SK-N-SH (cell line): ENCODE measurements at regions not wholly inside any gene's neighbourhood (a gene's known extent, or its start where the extent isn't known, plus 50 kb on each side); places are given as distances from the start of the nearest gene placed in this dataset.

Source experiments
- CTCF ChIA-PET: fragments of 300-600, 350-600 bp; formaldehyde crosslinking; extraction: SDS; loops from one replicate; lab custom pipeline; 2021; lab: Yijun Ruan, JAX
- POLR2A ChIA-PET: fragments of 350-600 bp; sonication (Branson Sonifier 250); formaldehyde crosslinking; extraction: SDS; loops from one replicate; lab custom pipeline; 2020; ENCODE audit warnings: antibody characterized with exemption, inconsistent platforms; lab: Yijun Ruan, JAX
- DNase-seq: peaks from one replicate; pipeline ENCODE4 v3.0.0; 2012
- H2AFZ ChIP-seq: fragments of 200-600 bp; sonication (generic); 2 replicates; pipeline ENCODE4 v1.8.1; 2016; ENCODE audit warnings: antibody characterized with exemption, mild to moderate bottlenecking, low read depth
- H3F3A ChIP-seq: fragments of 200-600 bp; sonication (generic); replicated peaks from 2 replicates; pipeline ENCODE3; 2016; ENCODE audit warnings: antibody characterized with exemption, mild to moderate bottlenecking; ENCODE audit not compliant: insufficient read depth
- H3K27ac ChIP-seq, 2 experiments: fragments of 200-500 bp in 1 of 2; fragments of 200-600 bp in 1 of 2; sonication (Bioruptor generic) in 1 of 2; sonication (generic), shearing (Covaris generic) in 1 of 2; 2 replicates each; pipeline versions ENCODE4 v1.5.1 to v1.6.1; 2014 to 2016; ENCODE audit warnings: low read depth in 2 of 2, inconsistent platforms in 1 of 2, low read length in 1 of 2, mild to moderate bottlenecking in 1 of 2, mixed read lengths in 1 of 2
- H3K27me3 ChIP-seq: fragments of 200-600 bp; sonication (generic), shearing (Covaris generic); 2 replicates; pipeline ENCODE4 v1.6.1; 2016; ENCODE audit warnings: mixed run types; ENCODE audit not compliant: insufficient read depth
- H3K36me3 ChIP-seq, 2 experiments: fragments of 200-500 bp in 1 of 2; fragments of 200-600 bp in 1 of 2; sonication (Bioruptor generic) in 1 of 2; sonication (generic) in 1 of 2; replicated peaks in 1 of 2; 2 replicates each; pipeline versions ENCODE3 to v1.5.1; 2014 to 2016; ENCODE audit warnings: low read length in 1 of 2, mild to moderate bottlenecking in 1 of 2; ENCODE audit not compliant: insufficient read depth in 2 of 2, control insufficient read depth in 1 of 2
- H3K4me1 ChIP-seq, 2 experiments: fragments of 200-500 bp in 1 of 2; fragments of 200-600 bp in 1 of 2; sonication (Bioruptor generic) in 1 of 2; sonication (generic), shearing (Covaris generic) in 1 of 2; 2 replicates each; pipeline versions ENCODE4 v1.5.1 to v1.6.1; 2014 to 2016; ENCODE audit warnings: low read depth in 1 of 2, low read length in 1 of 2, mixed run types in 1 of 2; ENCODE audit not compliant: insufficient read depth in 2 of 2, control insufficient read depth in 1 of 2
- H3K4me2 ChIP-seq: fragments of 200-600 bp; sonication (generic), shearing (Covaris generic); 2 replicates; pipeline ENCODE4 v1.6.1; 2017; ENCODE audit warnings: mixed run types
- H3K4me3 ChIP-seq, 2 experiments: fragments of 200-500 bp in 1 of 2; fragments of 200-600 bp in 1 of 2; sonication (Bioruptor generic) in 1 of 2; sonication (generic), shearing (Covaris generic) in 1 of 2; 2 replicates each; pipeline versions ENCODE4 v1.5.1 to v1.8.1; 2014 to 2016; ENCODE audit warnings: low read depth in 2 of 2, inconsistent platforms in 1 of 2, low read length in 1 of 2, mild to moderate bottlenecking in 1 of 2, mixed read lengths in 1 of 2, moderate library complexity in 1 of 2
- H3K79me2 ChIP-seq: fragments of 200-600 bp; sonication (generic); 2 replicates; pipeline ENCODE4 v1.8.1; 2017; ENCODE audit warnings: mild to moderate bottlenecking; ENCODE audit not compliant: insufficient read depth
- H3K9ac ChIP-seq: fragments of 200-600 bp; sonication (generic); 2 replicates; pipeline ENCODE4 v1.6.1; 2017; ENCODE audit warnings: mixed run types
- H3K9me2 ChIP-seq: fragments of 200-600 bp; sonication (generic); 2 replicates; pipeline ENCODE4 v1.6.1; 2017; ENCODE audit warnings: mixed run types
- H3K9me3 ChIP-seq: fragments of 200-600 bp; sonication (generic); 2 replicates; pipeline ENCODE4 v1.6.1; 2017; ENCODE audit warnings: mixed run types, mild to moderate bottlenecking, moderate library complexity
- H4K20me1 ChIP-seq: fragments of 200-600 bp; sonication (generic); 2 replicates; pipeline ENCODE4 v1.6.1; 2017; ENCODE audit warnings: mild to moderate bottlenecking, mixed run types; ENCODE audit not compliant: insufficient read depth
- CHD2 ChIP-seq: fragments of 150-350 bp; IDR thresholded peaks from 2 replicates; pipeline ENCODE4 v1.6.1; 2018; ENCODE audit warnings: low read length; ENCODE audit not compliant: partially characterized antibody
- EZH2phosphoT487 ChIP-seq: fragments of 200-600 bp; sonication (generic); IDR thresholded peaks from 2 replicates; pipeline ENCODE4 v1.6.1; 2017; ENCODE audit warnings: low read depth, mixed run types, mild to moderate bottlenecking, antibody characterized with exemption, moderate library complexity, borderline replicate concordance
- FOSL2 ChIP-seq: IDR thresholded peaks from 2 replicates; pipeline ENCODE4 v1.4.0; 2012; ENCODE audit warnings: low read depth, mild to moderate bottlenecking, moderate library complexity, borderline replicate concordance
- JUND ChIP-seq: IDR thresholded peaks from 2 replicates; pipeline ENCODE4 v1.4.0; 2012
- NFIC ChIP-seq: IDR thresholded peaks from 2 replicates; pipeline ENCODE4 v1.4.0; 2012; ENCODE audit warnings: borderline replicate concordance
- NRF1 ChIP-seq: IDR thresholded peaks from 2 replicates; pipeline ENCODE4 v1.6.1; 2012; ENCODE audit warnings: low read depth, mild to moderate bottlenecking, low read length
- PBX3 ChIP-seq: IDR thresholded peaks from 2 replicates; pipeline ENCODE4; 2012
- RXRA ChIP-seq: IDR thresholded peaks from 2 replicates; pipeline ENCODE4 v1.4.0; 2012; ENCODE audit warnings: low read depth, mild to moderate bottlenecking, borderline replicate concordance
- SIN3A ChIP-seq: IDR thresholded peaks from 2 replicates; pipeline ENCODE4 v1.6.1; 2012; ENCODE audit warnings: low read depth, mild to moderate bottlenecking, low read length, moderate library complexity, borderline replicate concordance
- TAF1 ChIP-seq: IDR thresholded peaks from 2 replicates; pipeline ENCODE4 v1.6.1; 2012; ENCODE audit warnings: low read depth, mild to moderate bottlenecking, low read length, moderate library complexity, borderline replicate concordance
- USF1 ChIP-seq: IDR thresholded peaks from 2 replicates; pipeline ENCODE4 v1.4.0; 2012; ENCODE audit warnings: low read depth, borderline replicate concordance
- YY1 ChIP-seq: IDR thresholded peaks from 2 replicates; pipeline ENCODE4 v1.4.0; 2012; ENCODE audit warnings: low read depth, mild to moderate bottlenecking
- WGBS: methylation state at CpG from one replicate; pipeline ENCODE4 v1.1.6; 2017; ENCODE audit warnings: low lambda C conversion rate; 5-methylcytosine and 5-hydroxymethylcytosine counted together
- TF ChIP-seq, protein P1 (sequence below): IDR thresholded peaks from 2 replicates; pipeline ENCODE4 v1.4.0; 2012; ENCODE audit warnings: low read depth
- TF ChIP-seq, protein P2 (sequence below): IDR thresholded peaks from 2 replicates; pipeline ENCODE4 v1.6.1; 2012; ENCODE audit warnings: mild to moderate bottlenecking, low read depth, low read length, moderate library complexity
- TF ChIP-seq, protein P3 (sequence below): fragments of 200-600 bp; sonication (generic); IDR thresholded peaks from 2 replicates; pipeline ENCODE4 v1.6.1; 2017; ENCODE audit warnings: antibody characterized with exemption, mild to moderate bottlenecking, moderate library complexity

DNA sequence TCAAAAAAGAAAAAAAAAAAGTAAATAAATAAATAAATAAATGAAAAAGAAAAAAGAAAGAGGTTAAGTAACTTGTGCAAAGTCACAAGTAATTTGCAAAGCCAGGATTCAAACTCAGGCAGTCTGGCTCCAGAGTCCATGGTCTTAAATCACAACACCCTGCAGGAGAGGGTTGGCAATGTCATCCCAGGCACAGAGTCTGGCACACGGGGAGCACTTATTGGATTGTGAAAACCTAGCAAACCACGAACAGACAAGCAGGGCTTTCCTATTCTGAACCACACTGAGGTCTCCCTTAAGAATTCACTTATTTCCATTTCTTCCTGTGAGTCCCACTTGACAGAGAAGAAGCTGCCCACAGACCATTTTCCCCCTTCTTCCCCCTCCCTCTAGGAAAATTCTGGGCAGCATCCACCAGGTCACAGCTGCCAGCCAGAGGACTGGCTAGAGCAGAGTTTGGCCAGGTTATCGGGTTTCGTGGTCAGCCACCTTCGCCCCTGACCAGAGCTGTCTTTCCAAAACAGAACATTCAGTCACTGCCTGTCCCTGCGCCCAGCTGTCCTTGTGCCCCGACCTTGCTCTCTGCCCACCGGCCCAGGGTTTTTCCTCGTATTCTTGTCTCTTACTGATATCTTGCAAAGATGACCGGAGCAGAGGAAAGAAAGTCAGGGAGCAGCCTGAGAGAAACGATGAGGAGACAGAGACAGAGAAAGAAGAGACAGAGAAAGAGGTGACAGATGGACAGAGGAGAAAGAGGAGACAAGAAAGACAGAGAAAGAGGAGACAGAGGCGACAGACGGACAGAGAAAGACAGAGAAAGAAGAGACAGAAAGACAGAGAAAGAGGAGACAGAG, 106.4 kb upstream of the PTPN1 start:
- DNase-seq, result no peak
- H3F3A ChIP-seq, result no peaks in the 10 kb centered on the region
- no peak overlapping the region for H2AFZ ChIP-seq
- no peaks in the 10 kb centered on the region; a peak in 1 of 4 replicates for H3K4me1 ChIP-seq
- TF ChIP-seq USF1 (no peak), NRF1 (no peak), CHD2 (no peak), TAF1 (no peak), YY1 (no peak), SIN3A (no peak)
- no peaks in the 10 kb centered on the region for H3K9me3 ChIP-seq
- no peaks in the 10 kb centered on the region for H4K20me1 ChIP-seq
- no peaks in the 10 kb centered on the region for H3K27me3 ChIP-seq
- H3K79me2 ChIP-seq, result no peaks in the 10 kb centered on the region
- ChIA-PET CTCF (interaction anchor here (1.1 to 1.4 kb wide), 3 partner anchors 19 to 36 kb away, joined by 3 read pairs; no protein-coding TSS in a partner anchor), POLR2A (no interaction called here)
- no peak overlapping the region for H3K4me3 ChIP-seq
- H3K27ac ChIP-seq, result no peak overlapping the region
- H3K9ac ChIP-seq, result no peak overlapping the region
- WGBS, result 72% methylated on average over 13 of the region's 13 CpGs
- H3K36me3 ChIP-seq, result no peaks in the 10 kb centered on the region
- no peak overlapping the region for H3K4me2 ChIP-seq
- no peaks in the 10 kb centered on the region for H3K9me2 ChIP-seq

DNA sequence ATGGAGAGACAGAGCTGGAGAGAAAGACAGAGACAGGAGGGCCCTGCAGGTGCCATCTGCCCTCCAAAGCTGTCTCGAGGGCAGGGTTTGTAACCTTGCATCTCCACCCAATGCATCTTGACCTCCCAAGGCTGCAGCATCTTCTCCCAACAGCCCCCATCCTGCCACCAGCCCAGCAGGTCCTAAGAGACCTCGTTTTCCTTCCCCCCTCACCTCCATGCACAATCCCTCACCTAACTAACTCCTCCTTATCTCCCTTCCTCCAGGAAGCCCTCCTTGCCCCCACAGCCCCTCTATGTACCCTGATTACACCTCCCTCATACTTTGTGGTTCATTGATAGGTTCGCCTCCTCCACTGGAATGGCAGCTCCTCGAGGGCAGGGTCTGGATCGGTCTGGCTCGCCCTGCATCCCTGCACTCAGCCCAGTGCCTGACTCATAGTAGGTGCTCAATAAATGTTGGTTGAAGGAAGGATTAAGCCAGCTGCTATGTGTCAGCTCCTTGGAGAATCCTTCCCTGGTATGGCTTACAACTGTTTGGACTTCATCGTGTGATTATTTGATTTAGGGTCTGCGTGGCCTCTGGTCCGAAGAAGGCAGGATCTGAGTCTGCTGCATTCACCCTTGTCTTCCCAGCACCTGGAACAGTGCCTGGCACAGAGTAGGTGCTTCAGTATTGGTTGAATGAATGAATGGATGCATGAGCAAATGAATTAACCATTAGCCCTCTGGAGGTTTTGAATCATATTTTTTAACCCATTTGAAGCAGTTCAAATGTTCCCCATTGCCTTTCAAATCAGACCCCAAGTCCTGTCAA, 105.6 kb upstream of the PTPN1 start:
- H3K79me2 ChIP-seq, result no peaks in the 10 kb centered on the region
- CTCF ChIA-PET, result interaction anchor here (1.1 kb wide), 1 partner anchor 37 kb away, joined by 3 read pairs; no protein-coding TSS in a partner anchor
- H3K9ac ChIP-seq, result no peak overlapping the region
- no peaks in the 10 kb centered on the region for H3F3A ChIP-seq
- whole genome bisulfite sequencing, result 82% methylated on average over 9 of the region's 9 CpGs
- POLR2A ChIA-PET, result no interaction called here
- no peak overlapping the region for H3K27ac ChIP-seq
- no peaks in the 10 kb centered on the region for H3K9me3 ChIP-seq
- H2AFZ ChIP-seq, result no peak overlapping the region
- H3K4me1 ChIP-seq, result peaks cover 0 to 2% of the 10 kb centered on the region in 2 experiments; a peak in 1 of 4 replicates
- H3K9me2 ChIP-seq, result no peaks in the 10 kb centered on the region
- no peak overlapping the region for H3K4me2 ChIP-seq
- DNase-seq, result no peak
- no peaks in the 10 kb centered on the region for H4K20me1 ChIP-seq
- no peaks in the 10 kb centered on the region for H3K27me3 ChIP-seq
- no peaks in the 10 kb centered on the region for H3K36me3 ChIP-seq
- no peak overlapping the region for H3K4me3 ChIP-seq
- TF ChIP-seq, protein P1, sequence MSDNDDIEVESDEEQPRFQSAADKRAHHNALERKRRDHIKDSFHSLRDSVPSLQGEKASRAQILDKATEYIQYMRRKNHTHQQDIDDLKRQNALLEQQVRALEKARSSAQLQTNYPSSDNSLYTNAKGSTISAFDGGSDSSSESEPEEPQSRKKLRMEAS, result no peak
- TF ChIP-seq FOSL2, result no peak
- no peak for TF ChIP-seq JUND
- TF ChIP-seq, protein P2, sequence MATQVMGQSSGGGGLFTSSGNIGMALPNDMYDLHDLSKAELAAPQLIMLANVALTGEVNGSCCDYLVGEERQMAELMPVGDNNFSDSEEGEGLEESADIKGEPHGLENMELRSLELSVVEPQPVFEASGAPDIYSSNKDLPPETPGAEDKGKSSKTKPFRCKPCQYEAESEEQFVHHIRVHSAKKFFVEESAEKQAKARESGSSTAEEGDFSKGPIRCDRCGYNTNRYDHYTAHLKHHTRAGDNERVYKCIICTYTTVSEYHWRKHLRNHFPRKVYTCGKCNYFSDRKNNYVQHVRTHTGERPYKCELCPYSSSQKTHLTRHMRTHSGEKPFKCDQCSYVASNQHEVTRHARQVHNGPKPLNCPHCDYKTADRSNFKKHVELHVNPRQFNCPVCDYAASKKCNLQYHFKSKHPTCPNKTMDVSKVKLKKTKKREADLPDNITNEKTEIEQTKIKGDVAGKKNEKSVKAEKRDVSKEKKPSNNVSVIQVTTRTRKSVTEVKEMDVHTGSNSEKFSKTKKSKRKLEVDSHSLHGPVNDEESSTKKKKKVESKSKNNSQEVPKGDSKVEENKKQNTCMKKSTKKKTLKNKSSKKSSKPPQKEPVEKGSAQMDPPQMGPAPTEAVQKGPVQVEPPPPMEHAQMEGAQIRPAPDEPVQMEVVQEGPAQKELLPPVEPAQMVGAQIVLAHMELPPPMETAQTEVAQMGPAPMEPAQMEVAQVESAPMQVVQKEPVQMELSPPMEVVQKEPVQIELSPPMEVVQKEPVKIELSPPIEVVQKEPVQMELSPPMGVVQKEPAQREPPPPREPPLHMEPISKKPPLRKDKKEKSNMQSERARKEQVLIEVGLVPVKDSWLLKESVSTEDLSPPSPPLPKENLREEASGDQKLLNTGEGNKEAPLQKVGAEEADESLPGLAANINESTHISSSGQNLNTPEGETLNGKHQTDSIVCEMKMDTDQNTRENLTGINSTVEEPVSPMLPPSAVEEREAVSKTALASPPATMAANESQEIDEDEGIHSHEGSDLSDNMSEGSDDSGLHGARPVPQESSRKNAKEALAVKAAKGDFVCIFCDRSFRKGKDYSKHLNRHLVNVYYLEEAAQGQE, result no peak
- no peak for TF ChIP-seq USF1
- no peak for TF ChIP-seq SIN3A
- TF ChIP-seq EZH2phosphoT487, result no peak
- no peak for TF ChIP-seq CHD2
- no peak for TF ChIP-seq NFIC
- TF ChIP-seq PBX3, result no peak
- TF ChIP-seq, protein P3, sequence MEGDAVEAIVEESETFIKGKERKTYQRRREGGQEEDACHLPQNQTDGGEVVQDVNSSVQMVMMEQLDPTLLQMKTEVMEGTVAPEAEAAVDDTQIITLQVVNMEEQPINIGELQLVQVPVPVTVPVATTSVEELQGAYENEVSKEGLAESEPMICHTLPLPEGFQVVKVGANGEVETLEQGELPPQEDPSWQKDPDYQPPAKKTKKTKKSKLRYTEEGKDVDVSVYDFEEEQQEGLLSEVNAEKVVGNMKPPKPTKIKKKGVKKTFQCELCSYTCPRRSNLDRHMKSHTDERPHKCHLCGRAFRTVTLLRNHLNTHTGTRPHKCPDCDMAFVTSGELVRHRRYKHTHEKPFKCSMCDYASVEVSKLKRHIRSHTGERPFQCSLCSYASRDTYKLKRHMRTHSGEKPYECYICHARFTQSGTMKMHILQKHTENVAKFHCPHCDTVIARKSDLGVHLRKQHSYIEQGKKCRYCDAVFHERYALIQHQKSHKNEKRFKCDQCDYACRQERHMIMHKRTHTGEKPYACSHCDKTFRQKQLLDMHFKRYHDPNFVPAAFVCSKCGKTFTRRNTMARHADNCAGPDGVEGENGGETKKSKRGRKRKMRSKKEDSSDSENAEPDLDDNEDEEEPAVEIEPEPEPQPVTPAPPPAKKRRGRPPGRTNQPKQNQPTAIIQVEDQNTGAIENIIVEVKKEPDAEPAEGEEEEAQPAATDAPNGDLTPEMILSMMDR, result no peak
- TF ChIP-seq RXRA, result no peak
